ENCODE measurements at regions not wholly inside any gene's neighbourhood (a gene's known extent, or its start where the extent isn't known, plus 50 kb on each side); places are given as distances from the start of the nearest gene placed in this dataset.

DNA sequence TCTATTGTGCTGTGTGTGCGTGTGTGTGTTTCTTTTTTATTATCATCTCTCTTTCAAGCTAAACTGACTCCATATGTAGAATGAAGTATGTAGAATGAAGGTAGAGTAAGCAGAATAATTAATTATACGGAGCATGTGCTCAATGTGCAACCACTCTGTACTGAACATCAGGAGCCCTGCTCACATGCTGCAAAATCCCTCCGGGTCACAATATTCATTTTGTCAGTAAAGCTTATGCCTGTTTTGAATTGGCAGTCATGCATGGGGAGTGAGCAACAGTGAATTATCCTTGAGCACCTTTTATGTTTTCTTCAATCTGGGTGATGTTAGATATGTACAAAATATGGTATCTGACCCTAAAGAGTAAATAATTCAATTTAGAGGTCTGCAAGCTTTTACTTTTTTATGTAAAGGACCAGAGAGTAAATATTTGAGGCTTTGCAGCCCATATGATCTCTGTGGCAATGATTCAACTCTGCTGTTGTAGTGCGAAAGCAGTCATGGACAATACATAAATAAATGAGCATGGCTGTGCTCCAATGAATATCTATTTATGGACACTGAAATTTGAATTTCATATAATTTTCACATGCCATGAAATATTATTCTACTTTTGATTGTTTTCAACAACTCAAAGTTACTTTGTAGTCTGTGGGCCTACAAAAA is 199.9 kb downstream of the VGLL3 start:
- 92 to 94% methylated on average over 4 of the region's 4 CpGs for WGBS, 2 donors
- no peaks in the 10 kb centered on the region for H3K9me3 ChIP-seq
- intact Hi-C loops (cut with DNase I), result no loop called here
- H3K4me3 ChIP-seq, result no peak overlapping the region
- no peaks in the 10 kb centered on the region for H3K36me3 ChIP-seq
- no peaks in the 10 kb centered on the region for H3K4me1 ChIP-seq
- DNase-seq (no peak), FAIRE-seq (no peak), ATAC-seq (no peak)
- TF ChIP-seq, protein P1, sequence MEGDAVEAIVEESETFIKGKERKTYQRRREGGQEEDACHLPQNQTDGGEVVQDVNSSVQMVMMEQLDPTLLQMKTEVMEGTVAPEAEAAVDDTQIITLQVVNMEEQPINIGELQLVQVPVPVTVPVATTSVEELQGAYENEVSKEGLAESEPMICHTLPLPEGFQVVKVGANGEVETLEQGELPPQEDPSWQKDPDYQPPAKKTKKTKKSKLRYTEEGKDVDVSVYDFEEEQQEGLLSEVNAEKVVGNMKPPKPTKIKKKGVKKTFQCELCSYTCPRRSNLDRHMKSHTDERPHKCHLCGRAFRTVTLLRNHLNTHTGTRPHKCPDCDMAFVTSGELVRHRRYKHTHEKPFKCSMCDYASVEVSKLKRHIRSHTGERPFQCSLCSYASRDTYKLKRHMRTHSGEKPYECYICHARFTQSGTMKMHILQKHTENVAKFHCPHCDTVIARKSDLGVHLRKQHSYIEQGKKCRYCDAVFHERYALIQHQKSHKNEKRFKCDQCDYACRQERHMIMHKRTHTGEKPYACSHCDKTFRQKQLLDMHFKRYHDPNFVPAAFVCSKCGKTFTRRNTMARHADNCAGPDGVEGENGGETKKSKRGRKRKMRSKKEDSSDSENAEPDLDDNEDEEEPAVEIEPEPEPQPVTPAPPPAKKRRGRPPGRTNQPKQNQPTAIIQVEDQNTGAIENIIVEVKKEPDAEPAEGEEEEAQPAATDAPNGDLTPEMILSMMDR (IDR thresholded peaks at IDR 0.05), result no peak
- no peak overlapping the region for H3K27ac ChIP-seq
- H3K27me3 ChIP-seq, result no peaks in the 10 kb centered on the region

GRCh38 chr3:86788371-86788770 is 202.6 kb downstream of the VGLL3 start:
- DNase-seq, result no peak
- Histone ChIP-seq H3K27ac (no peak overlapping the region), H3K4me3 (no peak overlapping the region), H3K27me3 (no peaks in the 10 kb centered on the region), H3K9me3 (no peaks in the 10 kb centered on the region), H3K4me1 (no peaks in the 10 kb centered on the region), H3K36me3 (no peaks in the 10 kb centered on the region)
- TF ChIP-seq, protein P1 (IDR thresholded peaks at IDR 0.05), result no peak
- WGBS, 2 donors, result 71 to 82% methylated on average over 2 of the region's 2 CpGs
- no peak for FAIRE-seq
- ATAC-seq, result no peak
- intact Hi-C loops (cut with DNase I), result no loop called here

- WGBS, 2 donors, result 48 to 57% methylated on average over 2 of the region's 2 CpGs
- Histone ChIP-seq H3K4me3 (no peak overlapping the region), H3K9me3 (no peaks in the 10 kb centered on the region), H3K27ac (no peak overlapping the region), H3K4me1 (no peaks in the 10 kb centered on the region), H3K27me3 (no peaks in the 10 kb centered on the region), H3K36me3 (no peaks in the 10 kb centered on the region)
- no peak for FAIRE-seq
- TF ChIP-seq, protein P1 (IDR thresholded peaks at IDR 0.05), result no peak
- ATAC-seq, result no peak
- intact Hi-C loops (cut with DNase I), result no loop called here
- DNase-seq, result no peak
Measured at GRCh38 chr3:86787091-86787490, 203.9 kb downstream of the VGLL3 start.

GRCh38 chr3:86785386-86785785 is 205.6 kb downstream of the VGLL3 start:
- intact Hi-C loops (cut with DNase I), result no loop called here
- DNase-seq, result no peak

DNA sequence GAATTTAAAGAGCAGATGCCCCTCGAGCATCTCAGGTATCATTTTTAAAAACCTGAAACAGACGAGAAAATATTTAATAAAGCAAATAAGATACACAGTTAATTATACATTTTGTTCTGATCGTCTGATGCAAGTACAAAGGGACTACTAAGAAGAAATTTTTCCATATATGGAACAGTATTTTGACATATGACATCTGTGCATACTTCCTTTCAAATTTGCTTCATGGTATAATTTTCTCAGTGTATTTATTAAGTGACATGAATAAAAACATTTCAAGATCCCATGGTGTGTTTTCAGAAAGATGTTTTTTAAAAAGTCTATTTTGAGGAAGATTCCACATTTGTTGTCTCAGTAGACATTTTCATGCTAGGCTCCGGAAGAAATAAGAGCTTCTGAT is 208.1 kb downstream of the VGLL3 start:
- no peaks in the 10 kb centered on the region for H3K36me3 ChIP-seq
- no peak overlapping the region for H3K27ac ChIP-seq
- H3K9me3 ChIP-seq, result no peaks in the 10 kb centered on the region
- no peaks in the 10 kb centered on the region for H3K4me1 ChIP-seq
- TF ChIP-seq, protein P1 (IDR thresholded peaks at IDR 0.05), result no peak
- no peak overlapping the region for H3K4me3 ChIP-seq
- no peak for ATAC-seq
- no peak for FAIRE-seq
- no peak for DNase-seq
- no peaks in the 10 kb centered on the region for H3K27me3 ChIP-seq
- 50 to 63% methylated on average over 4 of the region's 4 CpGs for WGBS, 2 donors
- intact Hi-C loops (cut with DNase I), result no loop called here

More at GRCh38 chr3:86785386-86785785, 205.6 kb downstream of the VGLL3 start:
- 20 to 31% methylated on average over 1 of the region's 1 CpG for WGBS, 2 donors
- Histone ChIP-seq H3K9me3 (no peaks in the 10 kb centered on the region), H3K4me3 (no peak overlapping the region), H3K27me3 (no peaks in the 10 kb centered on the region), H3K27ac (no peak overlapping the region), H3K4me1 (no peaks in the 10 kb centered on the region), H3K36me3 (no peaks in the 10 kb centered on the region)
- FAIRE-seq (peak; percentile 43), ATAC-seq (peak in 2 of 4 donors; percentile 43 to 52)
- TF ChIP-seq, protein P1 (IDR thresholded peaks at IDR 0.05), result no peak
